Right cardiac atrium (tissue), 5 donors: ENCODE measurements at regions not wholly inside any gene's neighbourhood (a gene's known extent, or its start where the extent isn't known, plus 50 kb on each side); places are given as distances from the start of the nearest gene placed in this dataset.
"Not testable (repeated sequence)": the region's sequence is repeated elsewhere in the genome, so short reads cannot be mapped to it uniquely, and the experiment has no call there.

Experiments
- ATAC-seq, 2 donors: fragments of 200-7000 bp; cut with Tn5 transposase; one replicate each; pipeline versions ENCODE4 v1.8.0 to v1.9.1; 2020; ENCODE audit warnings: moderate library complexity in 2 of 2, mild to moderate bottlenecking in 1 of 2
- DNase-seq, 3 donors: peaks; one replicate each; pipeline ENCODE4 v3.0.0-alpha.2; 2020
- H3K27ac ChIP-seq: one replicate; pipeline ENCODE4 v1.5.1; 2013; ENCODE audit warnings: mild to moderate bottlenecking, low read length, control low read depth, moderate library complexity
- H3K27me3 ChIP-seq: one replicate; pipeline ENCODE4 v1.6.1; 2013; ENCODE audit not compliant: control insufficient read depth, insufficient read depth
- H3K4me1 ChIP-seq: one replicate; pipeline ENCODE4 v1.6.1; 2013; ENCODE audit warnings: low read length; ENCODE audit not compliant: control insufficient read depth, insufficient read depth
- H3K4me3 ChIP-seq: one replicate; pipeline ENCODE4 v1.5.1; 2013; ENCODE audit warnings: low read length, control low read depth
- H3K9me3 ChIP-seq: one replicate; pipeline ENCODE4 v1.6.1; 2013; ENCODE audit warnings: low read length; ENCODE audit not compliant: control insufficient read depth
- WGBS: extraction: QIAGEN DNeasy Blood & Tissue Kit; methylation state at CpG from one replicate; pipeline ENCODE4 v1.1.7; 2013; 5-methylcytosine and 5-hydroxymethylcytosine counted together
- intact Hi-C, 4 donors: fragments of 100-400 bp; cut with DNase I; formaldehyde crosslinking; loops; one replicate each; pipeline versions ENCODE4 v1.11.0 to v1.14.0; 2022 to 2023
- donor health status: healthy with polysubstance abuse.
- donor health status: DM: no; HTN: yes; CAD: no.
- donor health status: DM: no; HTN: no; CAD: no.
- donor health status: DM: no; HTN: yes; CAD: no; lungs with severe emphysema.
- donor health status: DM: yes; HTN: yes; CAD: no.

DNA sequence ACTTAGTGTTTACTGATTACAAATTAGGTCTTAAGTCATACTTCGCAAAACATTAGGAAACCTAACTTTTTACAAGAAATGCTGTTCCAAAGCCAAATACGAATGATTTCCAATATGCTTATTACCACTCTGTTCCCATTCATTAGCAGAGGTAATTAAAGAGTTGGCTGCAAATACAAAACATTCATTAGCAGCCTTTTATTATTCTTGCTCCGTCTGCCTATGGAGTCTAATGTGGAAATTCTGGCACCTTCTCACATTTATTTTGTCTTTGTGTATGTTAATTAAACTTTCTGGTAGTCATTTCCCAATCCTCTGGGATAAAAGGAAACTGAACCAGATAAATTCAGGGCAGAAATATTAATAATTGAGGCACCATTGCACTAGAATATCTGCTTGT is 689.0 kb downstream of the PLOD2 start:
- DNase-seq (no peak), ATAC-seq (no peak)
- H3K27me3 ChIP-seq, result no peaks in the 10 kb centered on the region
- H3K9me3 ChIP-seq, result no peaks in the 10 kb centered on the region
- no peak overlapping the region for H3K4me3 ChIP-seq
- WGBS, result 80% methylated on average over 3 of the region's 3 CpGs
- H3K27ac ChIP-seq, result no peak overlapping the region
- intact Hi-C loops, result no loop called here
- H3K4me1 ChIP-seq, result no peaks in the 10 kb centered on the region

DNA sequence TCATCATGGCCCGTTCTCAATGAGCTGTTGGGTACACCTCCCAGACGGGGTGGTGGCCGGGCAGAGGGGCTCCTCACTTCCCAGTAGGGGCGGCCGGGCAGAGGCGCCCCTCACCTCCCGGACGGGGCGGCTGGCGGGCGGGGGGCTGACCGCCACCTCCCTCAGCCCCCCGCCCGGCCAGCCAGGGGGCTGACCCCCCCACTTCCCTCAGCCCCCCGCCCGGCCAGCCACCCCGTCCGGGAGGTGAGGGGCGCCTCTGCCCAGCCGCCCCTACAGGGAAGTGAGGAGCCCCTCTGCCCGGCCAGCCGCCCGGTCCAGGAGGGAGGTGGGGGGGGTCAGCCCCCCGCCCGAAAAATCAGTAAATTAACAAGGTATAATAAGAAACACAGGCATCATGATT is 678.2 kb downstream of the PLOD2 start:
- H3K4me3 ChIP-seq, H3K4me1 ChIP-seq, ATAC-seq, intact Hi-C loops, H3K27ac ChIP-seq, H3K9me3 ChIP-seq, H3K27me3 ChIP-seq: not testable (repeated sequence)
- DNase-seq, result peak in 1 of 3 donors; percentile 25
- 96% methylated on average over 16 of the region's 25 CpGs for WGBS

DNA sequence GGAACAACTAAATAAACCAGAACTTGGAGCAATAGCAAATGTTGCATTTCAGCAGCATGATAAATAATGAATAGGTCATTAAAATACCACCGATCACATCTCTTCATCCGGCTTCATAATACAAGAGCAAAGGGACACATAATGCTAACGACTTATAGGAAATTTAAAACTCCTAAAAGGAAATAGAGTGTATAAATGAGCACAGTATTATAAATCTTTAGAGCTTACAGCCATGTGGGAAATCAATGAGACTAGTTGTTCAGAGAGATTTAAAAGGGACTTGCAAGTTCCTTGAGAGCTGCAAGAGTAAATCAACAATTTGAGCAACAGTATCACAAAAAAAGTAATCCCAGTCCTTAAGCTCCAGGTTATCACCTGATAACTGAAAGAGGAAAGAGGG is 677.0 kb downstream of the PLOD2 start:
- Histone ChIP-seq H3K9me3 (no peaks in the 10 kb centered on the region), H3K4me1 (no peaks in the 10 kb centered on the region), H3K27ac (no peak overlapping the region), H3K27me3 (no peaks in the 10 kb centered on the region), H3K4me3 (no peak overlapping the region)
- WGBS, result 72% methylated on average over 3 of the region's 3 CpGs
- DNase-seq (no peak), ATAC-seq (no peak)
- intact Hi-C loops, result no loop called here

DNA sequence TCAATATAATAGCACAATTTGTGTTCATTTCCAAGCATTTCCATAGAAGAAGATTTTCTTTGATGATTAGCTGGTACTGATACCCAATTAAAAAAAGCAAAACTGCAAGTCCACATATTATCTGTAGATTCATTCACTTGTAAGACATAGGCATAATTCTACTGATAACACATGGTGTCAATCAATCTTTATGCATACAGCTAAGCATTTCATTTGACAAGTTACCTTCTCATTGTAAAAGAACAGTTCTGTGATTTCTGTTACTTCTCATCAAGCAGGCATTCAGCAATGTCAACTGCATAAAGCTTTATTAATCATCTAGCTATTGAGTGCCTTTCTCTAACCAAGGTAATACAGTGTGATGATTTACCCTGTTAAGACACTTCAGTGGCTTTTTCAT is 672.0 kb downstream of the PLOD2 start:
- Histone ChIP-seq H3K4me1 (no peaks in the 10 kb centered on the region), H3K9me3 (no peaks in the 10 kb centered on the region), H3K27ac (no peak overlapping the region), H3K27me3 (no peaks in the 10 kb centered on the region), H3K4me3 (no peak overlapping the region)
- DNase-seq, result no peak
- ATAC-seq, result no peak
- intact Hi-C loops, result no loop called here

DNA sequence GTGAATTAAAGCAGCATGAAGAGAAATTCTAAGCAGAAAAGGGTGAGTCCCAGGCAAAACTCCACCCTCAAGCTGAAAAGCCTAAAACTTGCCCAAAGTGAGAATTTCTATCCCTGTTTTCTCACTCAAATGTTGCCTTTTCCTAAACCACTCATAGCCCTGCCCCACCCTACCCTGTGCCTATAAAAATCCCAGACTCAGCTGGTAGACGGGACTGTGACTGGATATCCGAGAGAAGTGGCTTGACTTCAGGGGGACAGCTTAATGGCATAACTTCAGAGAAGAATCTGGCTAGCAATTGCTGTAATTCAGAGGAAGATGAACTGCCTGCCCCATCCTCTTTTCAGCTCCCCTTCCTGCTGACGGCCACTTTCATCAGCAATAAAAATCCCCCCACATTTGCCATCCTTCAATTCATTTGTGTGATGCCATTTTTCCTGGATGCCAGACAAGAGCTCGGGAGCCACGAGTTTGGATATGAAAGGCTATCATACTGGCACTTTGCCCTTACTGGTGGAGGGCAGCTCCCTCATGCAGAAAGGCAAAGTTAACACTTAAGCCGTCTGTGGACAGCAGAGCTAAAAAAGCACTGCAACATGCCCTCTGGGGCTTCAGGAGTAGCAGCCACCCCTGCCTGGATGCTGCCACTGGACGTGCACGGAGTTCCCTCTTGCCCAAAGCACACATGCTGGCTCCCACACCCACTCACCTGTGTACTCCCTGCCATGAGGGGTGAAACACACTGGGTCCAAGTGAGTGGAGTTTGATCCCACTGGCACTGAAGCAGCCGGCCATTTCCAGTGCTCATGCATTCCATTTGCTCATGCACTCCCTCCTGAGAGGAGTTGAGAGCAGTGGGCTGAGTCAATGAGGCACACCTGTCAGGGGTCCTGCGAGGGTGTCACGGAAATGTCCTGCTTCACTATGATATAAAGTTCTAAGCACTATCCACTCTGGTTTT is 670.6 kb downstream of the PLOD2 start:
- Histone ChIP-seq H3K27me3 (no peaks in the 10 kb centered on the region), H3K9me3 (no peaks in the 10 kb centered on the region), H3K4me3 (no peak overlapping the region), H3K27ac (no peak overlapping the region), H3K4me1 (no peaks in the 10 kb centered on the region)
- ATAC-seq (no peak), DNase-seq (peak in 1 of 3 donors; percentile 4)
- 64% methylated on average over 11 of the region's 11 CpGs for WGBS
- intact Hi-C loops, result no loop called here

DNA sequence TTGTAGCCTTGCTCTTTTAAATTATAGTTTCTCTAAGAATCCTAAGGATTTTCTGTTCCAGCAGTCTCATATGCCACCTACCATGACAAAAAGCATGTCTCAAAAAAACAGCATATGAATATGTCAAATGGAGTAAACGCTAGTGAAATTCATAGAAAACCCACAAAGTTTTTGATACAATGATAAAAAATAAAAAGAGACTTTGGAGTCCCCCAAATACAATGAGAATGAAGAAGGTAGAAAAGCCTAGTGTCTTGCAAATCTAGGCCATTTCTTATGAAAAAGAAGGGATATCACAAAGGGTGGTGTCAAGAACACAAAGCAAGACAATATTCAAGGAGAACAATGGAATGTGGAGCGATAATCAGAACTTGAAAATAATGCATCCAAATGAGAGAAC is 668.5 kb downstream of the PLOD2 start:
- Histone ChIP-seq H3K9me3 (no peaks in the 10 kb centered on the region), H3K4me3 (no peak overlapping the region), H3K27ac (no peak overlapping the region), H3K4me1 (no peaks in the 10 kb centered on the region), H3K27me3 (no peaks in the 10 kb centered on the region)
- intact Hi-C loops, result no loop called here
- ATAC-seq (no peak), DNase-seq (no peak)
- WGBS, result 84% methylated on average over 2 of the region's 2 CpGs

DNA sequence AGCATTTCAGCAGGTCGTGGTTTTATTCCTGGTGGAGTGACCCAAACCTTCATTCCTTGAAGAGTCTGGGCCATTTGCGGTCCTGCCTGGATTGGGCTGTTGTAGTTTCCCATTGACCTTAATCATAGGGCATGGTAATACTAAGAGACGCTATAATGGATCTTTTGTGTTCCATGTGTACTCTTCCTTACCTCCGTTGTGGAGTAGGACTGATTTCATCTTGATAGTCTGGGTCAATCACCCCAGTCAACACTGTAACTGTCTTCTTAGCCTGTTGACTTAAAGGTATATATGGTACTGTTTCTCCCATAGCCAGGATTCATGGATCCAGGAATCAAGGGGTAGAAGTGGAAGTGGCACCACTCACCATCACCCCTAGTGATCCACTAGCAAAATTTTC is 643.6 kb downstream of the PLOD2 start:
- H3K27me3 ChIP-seq, H3K9me3 ChIP-seq, H3K4me1 ChIP-seq, ATAC-seq, H3K4me3 ChIP-seq, H3K27ac ChIP-seq, DNase-seq, intact Hi-C loops: not testable (repeated sequence)
- 91% methylated on average over 4 of the region's 4 CpGs for WGBS

DNA sequence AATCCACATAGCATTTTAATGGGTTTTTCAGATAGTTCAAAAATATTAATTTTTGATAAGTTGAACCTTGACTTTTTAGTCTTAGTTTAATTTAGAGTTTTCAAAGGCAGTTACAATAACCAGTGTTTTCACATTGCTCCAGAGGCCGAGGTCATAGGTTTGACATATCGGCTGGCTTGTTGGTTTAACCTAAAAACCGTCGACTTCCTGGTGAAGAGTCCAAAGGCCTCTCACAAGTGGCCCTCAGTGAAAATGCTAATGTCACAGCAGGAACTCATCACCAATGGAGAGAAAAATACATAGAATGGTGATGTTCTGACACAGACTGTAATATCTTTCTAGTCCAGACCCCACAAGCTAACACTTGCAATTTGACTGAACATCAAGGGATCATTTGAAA is 642.3 kb downstream of the PLOD2 start:
- ATAC-seq (no peak), DNase-seq (no peak)
- Histone ChIP-seq H3K27ac (no peak overlapping the region), H3K27me3 (no peaks in the 10 kb centered on the region), H3K4me3 (no peak overlapping the region), H3K9me3 (no peaks in the 10 kb centered on the region), H3K4me1 (no peaks in the 10 kb centered on the region)
- 45% methylated on average over 4 of the region's 4 CpGs for WGBS
- intact Hi-C loops, result no loop called here

DNA sequence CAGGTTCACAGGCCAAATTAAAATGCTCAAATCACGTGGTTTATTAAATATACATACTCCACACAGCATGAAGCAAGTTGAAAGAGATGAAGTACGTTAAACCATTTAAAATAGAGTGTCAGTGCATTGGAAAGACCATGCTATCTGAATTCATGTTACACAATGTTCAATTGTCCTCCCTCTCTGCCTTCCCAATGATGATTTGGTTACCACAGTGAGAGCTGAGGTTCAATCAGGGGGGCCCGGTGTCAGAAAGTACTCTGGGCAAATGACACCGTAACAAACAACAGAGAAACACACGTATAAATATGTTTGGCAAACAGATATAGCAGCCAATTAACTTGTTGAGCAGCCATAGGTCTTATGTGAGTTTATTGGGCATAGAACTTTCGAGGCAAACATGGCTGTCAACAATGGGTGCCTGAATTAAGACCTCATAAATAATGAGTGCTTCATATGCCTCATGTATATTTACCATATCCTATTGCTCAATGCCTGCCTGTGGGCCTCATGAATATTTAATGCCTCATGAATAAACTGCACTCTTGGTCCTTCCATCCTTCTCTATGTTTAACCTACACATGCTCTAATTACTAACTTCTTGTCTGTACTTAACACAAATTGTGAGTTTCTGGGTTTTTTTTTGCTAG is 641.5 kb downstream of the PLOD2 start:
- H3K27me3 ChIP-seq, result no peaks in the 10 kb centered on the region
- H3K4me1 ChIP-seq, result no peaks in the 10 kb centered on the region
- no peaks in the 10 kb centered on the region for H3K9me3 ChIP-seq
- no peak for DNase-seq
- ATAC-seq, result no peak
- WGBS, result 74% methylated on average over 6 of the region's 6 CpGs
- intact Hi-C loops, result no loop called here
- no peak overlapping the region for H3K27ac ChIP-seq
- H3K4me3 ChIP-seq, result no peak overlapping the region

DNA sequence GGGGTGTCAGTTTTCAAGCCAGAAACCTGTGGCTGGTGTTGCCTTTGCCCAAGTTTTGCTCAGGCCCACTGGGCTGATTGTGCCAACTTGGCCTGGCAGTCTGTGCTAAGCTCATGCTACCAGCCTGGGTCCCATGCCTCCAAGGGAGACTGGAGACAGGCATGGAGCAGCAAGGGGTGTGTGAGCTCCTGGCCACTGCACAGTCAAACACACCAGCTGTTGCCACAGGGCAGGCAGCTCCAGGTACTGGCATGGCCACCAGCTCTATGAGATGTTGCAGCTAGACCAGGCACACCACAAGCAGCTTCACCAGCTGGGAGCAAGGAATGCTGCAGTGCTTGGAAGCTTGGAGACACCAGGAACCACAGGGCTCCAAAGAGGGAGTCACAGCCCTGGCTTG is 638.8 kb downstream of the PLOD2 start:
- Histone ChIP-seq H3K27me3 (no peaks in the 10 kb centered on the region), H3K9me3 (no peaks in the 10 kb centered on the region), H3K4me1 (no peaks in the 10 kb centered on the region), H3K27ac (no peak overlapping the region), H3K4me3 (no peak overlapping the region)
- ATAC-seq (no peak), DNase-seq (peak in 1 of 3 donors; percentile 28)
- intact Hi-C loops, result no loop called here

DNA sequence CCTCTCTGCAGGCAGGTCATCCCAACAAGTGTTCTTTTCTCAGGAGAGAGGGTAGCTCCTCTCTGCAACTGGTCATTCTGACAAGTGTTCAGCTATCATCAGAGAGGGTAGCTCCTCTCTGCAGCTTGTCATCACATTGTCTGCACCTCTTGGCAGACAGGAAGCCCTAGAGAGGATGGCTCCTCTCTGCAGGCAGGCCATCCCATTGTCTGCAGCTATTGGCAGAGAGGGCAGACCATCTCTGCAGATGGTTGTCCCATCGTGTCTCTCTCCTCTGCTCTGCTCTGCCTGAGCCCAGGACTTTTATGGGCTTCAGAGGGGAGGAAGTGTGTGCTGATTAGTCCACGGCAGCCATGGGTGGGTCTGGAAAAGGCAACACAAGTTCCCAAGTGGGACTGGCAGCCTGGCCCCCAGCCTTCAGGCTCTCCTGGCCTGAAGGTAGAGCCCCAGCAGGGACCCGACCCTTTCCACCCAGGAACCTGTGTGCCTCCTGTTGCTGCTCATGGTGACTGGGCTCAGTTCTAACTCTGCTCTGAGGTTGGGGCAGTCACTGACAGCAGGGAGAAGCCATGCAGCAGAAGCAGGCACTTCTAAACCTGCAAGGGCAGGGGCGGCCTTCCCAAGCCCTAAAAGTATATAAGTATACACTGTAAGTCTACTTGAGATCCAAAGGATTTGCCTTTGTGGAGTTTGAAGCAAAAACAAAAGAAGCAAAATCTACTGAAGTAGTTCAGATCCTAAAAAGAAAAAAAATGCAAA is 637.9 kb downstream of the PLOD2 start:
- WGBS, result 79% methylated on average over 4 of the region's 4 CpGs
- Histone ChIP-seq H3K27ac (no peak overlapping the region), H3K9me3 (no peaks in the 10 kb centered on the region), H3K4me1 (no peaks in the 10 kb centered on the region), H3K27me3 (no peaks in the 10 kb centered on the region), H3K4me3 (no peak overlapping the region)
- DNase-seq (peak in 1 of 3 donors; percentile 33), ATAC-seq (no peak)
- intact Hi-C loops, result no loop called here
